ENCODE measurements at regions not wholly inside any gene's neighbourhood (a gene's known extent, or its start where the extent isn't known, plus 50 kb on each side); places are given as distances from the start of the nearest gene placed in this dataset.

DNA sequence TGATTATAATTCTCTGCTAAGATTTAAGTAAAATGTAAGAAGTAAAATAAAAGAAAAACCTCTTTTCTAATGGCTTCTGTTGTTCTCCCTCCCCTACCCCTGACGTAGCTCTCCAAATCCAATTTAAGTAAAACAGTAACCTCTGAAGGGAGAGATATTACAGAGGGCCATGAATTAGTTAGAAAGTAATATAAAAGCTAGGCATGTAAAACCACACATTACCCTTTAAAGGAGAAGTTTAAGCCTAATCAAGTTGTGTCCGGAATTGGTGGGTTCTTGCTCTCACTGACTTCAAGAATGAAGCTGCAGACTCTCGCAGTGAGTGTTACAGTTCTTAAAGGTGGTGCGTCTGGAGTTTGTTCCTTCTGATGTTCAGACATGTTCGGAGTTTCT is 116.9 kb upstream of the SCN7A start:
- Histone ChIP-seq H2AFZ (ENCODE audit: control insufficient read depth, low read length) (no peak overlapping the region), H3K4me3 (ENCODE audit: control insufficient read depth in 2 of 3, extremely low read depth in 1 of 3, insufficient read depth in 2 of 3, low read depth in 1 of 3, low read length in 3 of 3) (no peak overlapping the region), H3K27ac (ENCODE audit: control insufficient read depth, insufficient read depth, low read length) (no peak overlapping the region), H3K9ac (ENCODE audit: control insufficient read depth, extremely low read depth, insufficient read depth, low read length) (no peak overlapping the region), H3K4me1 (ENCODE audit: control insufficient read depth, extremely low read depth, insufficient read depth, low read length) (no peaks in the 10 kb centered on the region), H4K20me1 (ENCODE audit: control insufficient read depth, extremely low read depth, insufficient read depth, low read length) (no peaks in the 10 kb centered on the region), H3K36me3 (ENCODE audit: control insufficient read depth in 2 of 2, extremely low read depth in 1 of 2, insufficient read depth in 2 of 2, low read length in 2 of 2) (no peaks in the 10 kb centered on the region), H3K9me1 (ENCODE audit: control insufficient read depth, extremely low read depth, insufficient read depth, low read length) (no peaks in the 10 kb centered on the region), H3K79me2 (ENCODE audit: control insufficient read depth, insufficient read depth, low read length) (no peaks in the 10 kb centered on the region), H3K27me3 (ENCODE audit: control insufficient read depth, extremely low read depth, insufficient read depth, low read length) (no peaks in the 10 kb centered on the region), H3K9me3 (ENCODE audit: control insufficient read depth, low read depth, low read length) (no peaks in the 10 kb centered on the region), H3K4me2 (ENCODE audit: control insufficient read depth, extremely low read depth, insufficient read depth, low read depth, low read length) (no peak overlapping the region)
- DNase-seq (ENCODE audit: low read depth, low spot score) (no peak), FAIRE-seq (no peak)
- dilution Hi-C loops (cut with MboI; ENCODE audit: extremely low pct_ligation_motif_present, low sequenced_read_pairs): no loop called here
- TF ChIP-seq, protein P1, sequence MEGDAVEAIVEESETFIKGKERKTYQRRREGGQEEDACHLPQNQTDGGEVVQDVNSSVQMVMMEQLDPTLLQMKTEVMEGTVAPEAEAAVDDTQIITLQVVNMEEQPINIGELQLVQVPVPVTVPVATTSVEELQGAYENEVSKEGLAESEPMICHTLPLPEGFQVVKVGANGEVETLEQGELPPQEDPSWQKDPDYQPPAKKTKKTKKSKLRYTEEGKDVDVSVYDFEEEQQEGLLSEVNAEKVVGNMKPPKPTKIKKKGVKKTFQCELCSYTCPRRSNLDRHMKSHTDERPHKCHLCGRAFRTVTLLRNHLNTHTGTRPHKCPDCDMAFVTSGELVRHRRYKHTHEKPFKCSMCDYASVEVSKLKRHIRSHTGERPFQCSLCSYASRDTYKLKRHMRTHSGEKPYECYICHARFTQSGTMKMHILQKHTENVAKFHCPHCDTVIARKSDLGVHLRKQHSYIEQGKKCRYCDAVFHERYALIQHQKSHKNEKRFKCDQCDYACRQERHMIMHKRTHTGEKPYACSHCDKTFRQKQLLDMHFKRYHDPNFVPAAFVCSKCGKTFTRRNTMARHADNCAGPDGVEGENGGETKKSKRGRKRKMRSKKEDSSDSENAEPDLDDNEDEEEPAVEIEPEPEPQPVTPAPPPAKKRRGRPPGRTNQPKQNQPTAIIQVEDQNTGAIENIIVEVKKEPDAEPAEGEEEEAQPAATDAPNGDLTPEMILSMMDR (optimal IDR thresholded peaks at IDR 0.05 in 1 of 3, IDR thresholded peaks at IDR 0.05 in 1 of 3, conservative IDR thresholded peaks at IDR 0.05 in 1 of 3; ENCODE audit: extremely low read depth in 1 of 3, insufficient read depth in 2 of 3, low read length in 3 of 3): no peak
- TF ChIP-seq EZH2 (IDR thresholded peaks at IDR 0.05; ENCODE audit: low read length): no peak

DNA sequence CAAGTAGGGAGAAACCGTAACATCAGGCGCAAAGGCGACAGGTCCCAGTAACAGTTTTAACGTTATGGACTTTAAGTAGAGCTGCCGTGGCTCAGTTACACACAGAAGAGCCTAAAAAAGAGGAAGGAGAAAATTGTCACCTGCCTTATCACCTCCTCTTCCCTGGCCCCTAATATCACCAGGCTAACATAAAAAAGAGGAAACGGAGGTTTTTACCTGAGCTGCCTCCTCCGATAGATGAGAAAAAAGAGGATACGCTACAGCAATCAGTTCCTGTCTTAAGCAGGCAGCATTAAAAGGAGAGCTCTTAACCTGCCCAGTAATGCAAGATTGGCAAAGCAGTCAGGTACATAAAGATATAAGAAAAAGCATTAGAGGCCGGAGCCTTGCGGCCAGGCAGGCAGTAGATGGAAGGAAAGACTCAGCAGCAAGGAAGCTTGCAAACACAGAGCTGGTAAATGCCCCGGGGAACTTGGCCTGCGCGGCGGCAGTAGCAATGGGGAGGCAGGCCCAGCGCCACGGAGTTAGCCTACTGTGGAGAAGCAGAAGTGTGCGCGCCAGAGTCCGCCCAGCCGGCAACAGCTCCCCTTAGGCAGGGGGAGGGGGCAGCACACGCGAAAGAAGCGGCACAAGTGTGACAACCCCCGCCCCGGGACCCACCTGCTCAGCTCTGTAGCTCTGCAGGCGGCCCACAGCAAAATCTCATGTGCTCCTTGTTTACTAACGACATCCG is 116.3 kb upstream of the SCN7A start:
- H3K4me1 ChIP-seq (ENCODE audit: control insufficient read depth, extremely low read depth, insufficient read depth, low read length): no peaks in the 10 kb centered on the region
- H3K9ac ChIP-seq (ENCODE audit: control insufficient read depth, extremely low read depth, insufficient read depth, low read length): no peak overlapping the region
- FAIRE-seq (no peak), DNase-seq (ENCODE audit: low read depth, low spot score) (no peak)
- H3K4me3 ChIP-seq (ENCODE audit: control insufficient read depth in 2 of 3, extremely low read depth in 1 of 3, insufficient read depth in 2 of 3, low read depth in 1 of 3, low read length in 3 of 3): no peak overlapping the region
- no peak overlapping the region for H2AFZ ChIP-seq (ENCODE audit: control insufficient read depth, low read length)
- H3K9me1 ChIP-seq (ENCODE audit: control insufficient read depth, extremely low read depth, insufficient read depth, low read length): no peaks in the 10 kb centered on the region
- TF ChIP-seq, protein P1 (optimal IDR thresholded peaks at IDR 0.05 in 1 of 3, IDR thresholded peaks at IDR 0.05 in 1 of 3, conservative IDR thresholded peaks at IDR 0.05 in 1 of 3; ENCODE audit: extremely low read depth in 1 of 3, insufficient read depth in 2 of 3, low read length in 3 of 3): no peak
- no peak for TF ChIP-seq EZH2 (IDR thresholded peaks at IDR 0.05; ENCODE audit: low read length)
- no peaks in the 10 kb centered on the region for H3K79me2 ChIP-seq (ENCODE audit: control insufficient read depth, insufficient read depth, low read length)
- H4K20me1 ChIP-seq (ENCODE audit: control insufficient read depth, extremely low read depth, insufficient read depth, low read length): no peaks in the 10 kb centered on the region
- no peaks in the 10 kb centered on the region for H3K9me3 ChIP-seq (ENCODE audit: control insufficient read depth, low read depth, low read length)
- H3K4me2 ChIP-seq (ENCODE audit: control insufficient read depth, extremely low read depth, insufficient read depth, low read depth, low read length): no peak overlapping the region
- no peaks in the 10 kb centered on the region for H3K36me3 ChIP-seq (ENCODE audit: control insufficient read depth in 2 of 2, extremely low read depth in 1 of 2, insufficient read depth in 2 of 2, low read length in 2 of 2)
- H3K27ac ChIP-seq (ENCODE audit: control insufficient read depth, insufficient read depth, low read length): no peak overlapping the region
- H3K27me3 ChIP-seq (ENCODE audit: control insufficient read depth, extremely low read depth, insufficient read depth, low read length): no peaks in the 10 kb centered on the region
- dilution Hi-C loops (cut with MboI; ENCODE audit: extremely low pct_ligation_motif_present, low sequenced_read_pairs): no loop called here
